ENCODE measurements at regions not wholly inside any gene's neighbourhood (a gene's known extent, or its start where the extent isn't known, plus 50 kb on each side); places are given as distances from the start of the nearest gene placed in this dataset.

- no peak for DNase-seq (ENCODE audit: low read depth)
- TF ChIP-seq, protein P1, sequence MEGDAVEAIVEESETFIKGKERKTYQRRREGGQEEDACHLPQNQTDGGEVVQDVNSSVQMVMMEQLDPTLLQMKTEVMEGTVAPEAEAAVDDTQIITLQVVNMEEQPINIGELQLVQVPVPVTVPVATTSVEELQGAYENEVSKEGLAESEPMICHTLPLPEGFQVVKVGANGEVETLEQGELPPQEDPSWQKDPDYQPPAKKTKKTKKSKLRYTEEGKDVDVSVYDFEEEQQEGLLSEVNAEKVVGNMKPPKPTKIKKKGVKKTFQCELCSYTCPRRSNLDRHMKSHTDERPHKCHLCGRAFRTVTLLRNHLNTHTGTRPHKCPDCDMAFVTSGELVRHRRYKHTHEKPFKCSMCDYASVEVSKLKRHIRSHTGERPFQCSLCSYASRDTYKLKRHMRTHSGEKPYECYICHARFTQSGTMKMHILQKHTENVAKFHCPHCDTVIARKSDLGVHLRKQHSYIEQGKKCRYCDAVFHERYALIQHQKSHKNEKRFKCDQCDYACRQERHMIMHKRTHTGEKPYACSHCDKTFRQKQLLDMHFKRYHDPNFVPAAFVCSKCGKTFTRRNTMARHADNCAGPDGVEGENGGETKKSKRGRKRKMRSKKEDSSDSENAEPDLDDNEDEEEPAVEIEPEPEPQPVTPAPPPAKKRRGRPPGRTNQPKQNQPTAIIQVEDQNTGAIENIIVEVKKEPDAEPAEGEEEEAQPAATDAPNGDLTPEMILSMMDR (conservative IDR thresholded peaks at IDR 0.05; ENCODE audit: low read depth, low read length) = no peak
- no peak overlapping the region for H3K4me3 ChIP-seq (ENCODE audit: low read depth, low read length)
These were observed 213.1 kb downstream of the PSAT1 start for GRCh38 chr9:78510035-78510434.

- H3K4me3 ChIP-seq (ENCODE audit: low read depth, low read length) = no peak overlapping the region
- TF ChIP-seq, protein P1 (conservative IDR thresholded peaks at IDR 0.05; ENCODE audit: low read depth, low read length) = no peak
- DNase-seq (ENCODE audit: low read depth) = no peak
These were observed 218.2 kb downstream of the PSAT1 start for GRCh38 chr9:78515108-78515507.

DNA sequence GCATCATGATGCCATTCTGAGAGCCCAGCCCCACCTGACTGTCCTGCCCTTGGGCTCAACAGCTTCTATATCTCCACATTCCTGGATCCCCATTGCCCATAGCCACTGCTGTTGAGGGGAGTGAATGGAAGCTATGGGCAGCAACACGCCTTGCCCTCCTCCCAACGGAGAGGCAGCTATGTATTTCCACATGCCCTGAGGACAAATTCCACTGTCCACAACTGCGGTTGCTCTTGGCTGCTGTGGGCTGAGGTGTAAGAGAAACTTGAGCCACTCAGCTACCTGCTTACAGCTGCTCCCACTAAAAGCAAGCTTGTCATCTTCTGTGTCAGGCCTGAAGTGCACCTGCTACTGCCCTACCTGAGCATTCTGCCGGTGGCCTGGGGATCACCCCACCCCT lies 222.9 kb downstream of the PSAT1 start:
- no peak for DNase-seq (ENCODE audit: low read depth)
- TF ChIP-seq, protein P1 (conservative IDR thresholded peaks at IDR 0.05; ENCODE audit: low read depth, low read length) = no peak
- no peak overlapping the region for H3K4me3 ChIP-seq (ENCODE audit: low read depth, low read length)

DNA sequence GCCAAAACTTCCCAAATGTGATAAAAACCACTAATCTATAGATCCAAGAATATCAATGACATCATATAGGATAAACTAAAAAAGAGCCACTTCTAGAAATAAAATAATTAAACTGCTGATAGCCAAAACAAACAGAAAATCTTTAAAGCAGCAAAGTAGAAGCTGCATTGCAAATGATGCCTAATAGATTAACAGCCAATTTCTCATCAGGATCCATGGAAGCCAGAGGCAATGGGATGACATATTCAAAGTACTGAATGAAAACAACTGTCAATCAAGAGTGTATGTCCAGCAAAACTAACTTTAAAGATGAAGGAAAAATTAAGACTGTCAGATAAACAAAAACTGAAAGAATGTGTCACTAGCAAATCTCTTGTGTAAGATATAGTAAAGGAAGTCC lies 224.8 kb downstream of the PSAT1 start:
- H3K4me3 ChIP-seq (ENCODE audit: low read depth, low read length) = no peak overlapping the region
- TF ChIP-seq, protein P1 (conservative IDR thresholded peaks at IDR 0.05; ENCODE audit: low read depth, low read length) = no peak
- DNase-seq (ENCODE audit: low read depth) = no peak

- TF ChIP-seq, protein P1 (conservative IDR thresholded peaks at IDR 0.05; ENCODE audit: low read depth, low read length) = no peak
- H3K4me3 ChIP-seq (ENCODE audit: low read depth, low read length) = no peak overlapping the region
- no peak for DNase-seq (ENCODE audit: low read depth)
These were observed 229.1 kb downstream of the PSAT1 start for GRCh38 chr9:78525986-78526560.

- H3K4me3 ChIP-seq (ENCODE audit: low read depth, low read length) = no peak overlapping the region
- DNase-seq (ENCODE audit: low read depth) = no peak
- TF ChIP-seq, protein P1 (conservative IDR thresholded peaks at IDR 0.05; ENCODE audit: low read depth, low read length) = no peak
These were observed 236.6 kb downstream of the PSAT1 start for GRCh38 chr9:78533500-78533899.

DNA sequence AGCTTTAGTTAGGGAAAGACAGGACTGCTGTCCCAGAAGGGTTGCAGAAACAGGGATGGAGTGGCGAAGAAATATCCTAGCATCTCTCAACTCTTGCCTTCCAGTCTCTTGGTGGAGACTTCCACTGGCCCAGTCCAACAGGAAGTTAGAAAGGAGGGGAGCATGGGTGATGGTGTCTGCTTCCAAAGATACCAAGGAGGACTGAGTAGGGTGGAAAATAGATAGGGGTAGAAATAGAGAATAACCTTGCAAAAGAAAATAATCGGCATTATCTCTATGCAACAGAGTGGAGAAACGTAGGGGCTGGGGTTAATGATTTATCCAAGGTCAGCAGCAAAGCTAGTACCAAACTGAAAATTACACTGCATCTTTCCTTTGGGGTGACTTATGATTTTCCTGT lies 242.3 kb downstream of the PSAT1 start:
- no peak for DNase-seq (ENCODE audit: low read depth)
- TF ChIP-seq, protein P1 (conservative IDR thresholded peaks at IDR 0.05; ENCODE audit: low read depth, low read length) = no peak
- no peak overlapping the region for H3K4me3 ChIP-seq (ENCODE audit: low read depth, low read length)
